ENCODE measurements at regions not wholly inside any gene's neighbourhood (a gene's known extent, or its start where the extent isn't known, plus 50 kb on each side); places are given as distances from the start of the nearest gene placed in this dataset.

GRCh38 chr4:3861720-3862639 is 95.8 kb downstream of the ADRA2C start:
- no peak overlapping the region for H3K27ac ChIP-seq
- TF ChIP-seq ZFX (IDR thresholded peaks at IDR 0.05; ENCODE audit: borderline replicate concordance), result no peak
- TF ChIP-seq, protein P1, sequence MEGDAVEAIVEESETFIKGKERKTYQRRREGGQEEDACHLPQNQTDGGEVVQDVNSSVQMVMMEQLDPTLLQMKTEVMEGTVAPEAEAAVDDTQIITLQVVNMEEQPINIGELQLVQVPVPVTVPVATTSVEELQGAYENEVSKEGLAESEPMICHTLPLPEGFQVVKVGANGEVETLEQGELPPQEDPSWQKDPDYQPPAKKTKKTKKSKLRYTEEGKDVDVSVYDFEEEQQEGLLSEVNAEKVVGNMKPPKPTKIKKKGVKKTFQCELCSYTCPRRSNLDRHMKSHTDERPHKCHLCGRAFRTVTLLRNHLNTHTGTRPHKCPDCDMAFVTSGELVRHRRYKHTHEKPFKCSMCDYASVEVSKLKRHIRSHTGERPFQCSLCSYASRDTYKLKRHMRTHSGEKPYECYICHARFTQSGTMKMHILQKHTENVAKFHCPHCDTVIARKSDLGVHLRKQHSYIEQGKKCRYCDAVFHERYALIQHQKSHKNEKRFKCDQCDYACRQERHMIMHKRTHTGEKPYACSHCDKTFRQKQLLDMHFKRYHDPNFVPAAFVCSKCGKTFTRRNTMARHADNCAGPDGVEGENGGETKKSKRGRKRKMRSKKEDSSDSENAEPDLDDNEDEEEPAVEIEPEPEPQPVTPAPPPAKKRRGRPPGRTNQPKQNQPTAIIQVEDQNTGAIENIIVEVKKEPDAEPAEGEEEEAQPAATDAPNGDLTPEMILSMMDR (IDR thresholded peaks at IDR 0.05), result no peak

DNA sequence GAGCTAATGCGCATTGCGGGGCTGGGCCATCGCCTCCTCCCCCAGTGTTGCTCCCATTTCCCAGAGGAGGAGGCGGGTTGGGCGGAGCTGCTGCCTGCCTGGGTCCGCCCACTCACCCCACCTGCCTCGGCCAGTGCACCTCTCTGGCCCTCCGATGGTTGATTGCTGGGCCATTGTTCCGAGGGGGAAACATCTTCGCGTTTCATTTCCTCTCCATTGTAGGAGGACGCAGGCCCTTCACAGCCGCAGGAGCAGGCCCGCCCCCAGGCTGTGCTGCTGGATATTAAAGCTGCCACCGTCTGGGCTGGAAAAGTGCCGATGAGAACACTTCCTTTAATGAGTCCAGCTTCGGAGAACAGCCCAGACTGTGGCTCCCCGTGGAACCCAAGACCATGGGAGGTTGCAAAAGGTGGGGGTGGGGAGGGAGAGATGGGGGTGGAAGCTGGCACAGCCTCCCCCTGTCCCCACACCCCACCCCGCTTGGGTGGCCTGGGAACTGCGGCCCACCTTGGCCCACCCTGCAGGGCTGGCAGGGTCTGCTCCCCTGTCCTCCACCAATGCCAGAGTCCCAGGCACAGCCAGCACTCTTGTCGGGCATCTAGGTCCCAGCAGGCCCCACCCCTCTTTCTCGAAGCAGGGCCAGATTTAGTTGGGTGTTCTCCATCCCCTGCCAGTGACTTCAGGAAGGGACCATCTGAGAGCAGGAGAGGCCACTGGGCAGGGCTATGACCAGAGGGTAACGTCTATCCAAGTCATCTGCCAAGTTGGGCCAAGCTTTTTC is 96.6 kb downstream of the ADRA2C start:
- TF ChIP-seq, protein P1 (IDR thresholded peaks at IDR 0.05), result no peak
- no peak for TF ChIP-seq ZFX (IDR thresholded peaks at IDR 0.05; ENCODE audit: borderline replicate concordance)

GRCh38 chr4:3863841-3864741 is 97.9 kb downstream of the ADRA2C start:
- no peak for TF ChIP-seq ZFX (IDR thresholded peaks at IDR 0.05; ENCODE audit: borderline replicate concordance)
- TF ChIP-seq, protein P1 (IDR thresholded peaks at IDR 0.05), result no peak

More for the DNA sequence above, 96.6 kb downstream of the ADRA2C start:
- H3K27ac ChIP-seq, result no peak overlapping the region

DNA sequence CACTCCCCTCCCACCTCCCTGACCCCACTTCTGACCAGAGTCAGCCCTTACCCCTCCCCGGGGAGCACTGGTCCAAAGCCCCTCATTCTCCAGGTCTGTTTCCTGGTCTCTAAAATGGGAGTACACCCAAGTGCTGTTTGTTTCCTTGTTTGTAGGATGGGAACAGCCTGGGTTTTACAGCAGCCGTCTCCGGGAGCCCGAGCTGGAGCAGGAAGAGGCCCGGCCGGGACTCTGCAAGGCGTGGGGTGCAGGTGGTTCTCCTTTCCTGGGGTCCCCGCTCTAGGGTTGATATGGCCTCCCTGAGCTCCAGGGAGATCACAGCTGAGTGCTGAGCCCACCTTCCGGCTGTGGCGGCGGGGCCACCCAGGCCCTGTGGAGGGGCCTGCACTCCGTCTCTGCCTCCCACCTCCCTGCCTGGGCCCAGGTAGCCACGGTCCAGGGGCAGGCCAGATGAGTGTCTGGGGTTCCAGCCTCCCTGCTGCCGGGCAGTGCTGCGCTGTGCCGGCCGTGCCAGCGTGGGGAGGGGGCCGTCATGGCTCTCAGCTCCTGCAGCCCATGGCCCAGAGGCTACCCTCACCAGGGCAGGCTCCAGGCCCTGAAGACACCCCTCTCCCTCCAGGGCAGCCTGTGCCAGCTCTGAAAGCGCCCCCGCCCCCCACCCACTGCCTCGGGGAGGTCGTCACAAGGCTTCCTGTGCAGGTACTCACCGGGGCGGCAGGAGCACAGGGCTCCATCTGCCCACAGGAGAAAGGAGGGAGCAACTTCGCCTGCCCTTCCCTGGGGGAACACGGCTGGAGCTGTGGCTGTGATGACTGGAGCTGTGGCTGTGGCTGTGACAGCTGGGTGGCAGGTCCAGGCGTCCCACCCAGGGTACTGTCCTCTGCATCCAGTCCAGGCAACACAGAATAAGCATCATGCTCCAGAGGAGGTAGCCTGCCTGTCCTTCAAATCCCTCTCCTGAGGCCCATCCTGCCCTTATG is 98.8 kb downstream of the ADRA2C start:
- no peak for TF ChIP-seq ZFX (IDR thresholded peaks at IDR 0.05; ENCODE audit: borderline replicate concordance)
- TF ChIP-seq, protein P1 (IDR thresholded peaks at IDR 0.05), result no peak
- no peak overlapping the region for H3K27ac ChIP-seq

More at GRCh38 chr4:3863841-3864741, 97.9 kb downstream of the ADRA2C start:
- no peak overlapping the region for H3K27ac ChIP-seq

DNA sequence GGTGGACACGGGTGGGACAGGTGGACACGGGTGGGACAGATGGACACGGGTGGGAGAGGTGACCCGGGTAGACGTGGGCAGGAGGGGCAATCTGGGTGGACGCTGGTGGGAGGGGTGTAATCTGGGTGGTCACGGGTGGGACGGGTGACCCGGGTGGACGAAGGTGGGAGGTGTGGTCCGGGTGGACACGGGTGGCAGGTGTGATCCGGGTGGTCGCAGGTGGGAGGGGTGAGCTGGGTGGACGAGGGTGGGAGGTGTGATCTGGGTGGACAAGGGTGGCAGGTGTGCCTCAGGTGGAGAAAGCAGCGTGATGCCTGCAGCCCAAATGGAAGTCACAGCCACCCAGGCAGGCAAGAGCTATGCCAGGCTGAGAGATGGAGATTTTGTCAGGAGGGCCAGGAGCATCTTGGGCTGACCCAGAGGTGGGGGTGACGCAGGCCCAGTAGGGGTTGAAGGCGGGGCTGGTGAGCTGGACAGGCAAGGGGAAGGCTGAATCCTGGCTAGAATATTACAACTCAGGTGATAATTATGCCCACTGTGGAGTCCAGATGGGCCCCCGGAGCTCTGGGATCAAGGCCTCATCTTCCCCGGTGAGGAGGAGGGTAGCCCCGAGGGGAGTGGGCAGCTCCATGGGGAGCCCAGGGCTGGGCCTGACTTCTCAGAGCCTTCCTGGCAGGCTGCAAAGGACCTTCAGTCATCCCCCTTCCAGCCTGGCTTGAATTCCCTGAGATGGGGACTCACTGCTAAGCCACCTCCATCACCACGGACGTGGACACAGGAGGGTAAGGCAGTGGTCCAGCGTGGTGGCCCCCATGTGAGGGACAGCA is 100.0 kb downstream of the ADRA2C start:
- H3K27ac ChIP-seq, result no peak overlapping the region
- TF ChIP-seq ZFX (IDR thresholded peaks at IDR 0.05; ENCODE audit: borderline replicate concordance), result no peak

- no peak overlapping the region for H3K27ac ChIP-seq
- no peak for TF ChIP-seq ZFX (IDR thresholded peaks at IDR 0.05; ENCODE audit: borderline replicate concordance)
- TF ChIP-seq, protein P1 (IDR thresholded peaks at IDR 0.05), result no peak
These were observed 100.6 kb downstream of the ADRA2C start for GRCh38 chr4:3866813-3867129.

All from 22Rv1 (cell line).